Activated CD4-positive, alpha-beta T cell treated with anti-CD3 and anti-CD28 coated beads, Interleukin-2, amount 10 ng/mL, durations not matched to agents 24 days and 14 days (primary cell): ENCODE measurements at regions not wholly inside any gene's neighbourhood (a gene's known extent, or its start where the extent isn't known, plus 50 kb on each side); places are given as distances from the start of the nearest gene placed in this dataset.
A peak's percentile ranks its signal among the peaks of the same experiment; 100 is the strongest.

ENCODE experiments used
- DNase-seq: peaks from one replicate; pipeline ENCODE4 v3.0.0; 2022
- H3K27ac Mint-ChIP-seq: one replicate; pipeline ENCODE4 v1.8.0; 2022; ENCODE audit warnings: mild to moderate bottlenecking, mixed read lengths
- H3K27me3 Mint-ChIP-seq: one replicate; pipeline ENCODE4 v1.8.0; 2022; ENCODE audit warnings: mixed read lengths
- H3K36me3 Mint-ChIP-seq: one replicate; pipeline ENCODE4 v1.8.0; 2022; ENCODE audit warnings: low read depth, mild to moderate bottlenecking, mixed read lengths
- H3K4me1 Mint-ChIP-seq: one replicate; pipeline ENCODE4 v1.8.0; 2021; ENCODE audit warnings: mixed read lengths
- H3K4me3 Mint-ChIP-seq: one replicate; pipeline ENCODE4 v1.8.0; 2022; ENCODE audit warnings: mild to moderate bottlenecking, moderate library complexity, mixed read lengths
- H3K9me3 Mint-ChIP-seq: one replicate; pipeline ENCODE4 v1.8.0; 2021; ENCODE audit warnings: mixed read lengths
- intact Hi-C: fragments of 100-400 bp; cut with micrococcal nuclease; formaldehyde crosslinking; loops from one replicate; pipeline ENCODE4 v1.15.1; 2023

GRCh38 chr13:62564770-62565169 is 1149.1 kb upstream of the PCDH20 start:
- H3K4me3 Mint-ChIP-seq: no peak overlapping the region
- no peaks in the 10 kb centered on the region for H3K9me3 Mint-ChIP-seq

GRCh38 chr13:62563251-62563650 is 1147.6 kb upstream of the PCDH20 start:
- Mint-ChIP-seq H3K27ac (no peak overlapping the region), H3K9me3 (no peaks in the 10 kb centered on the region), H3K4me3 (no peak overlapping the region), H3K27me3 (no peaks in the 10 kb centered on the region), H3K4me1 (no peaks in the 10 kb centered on the region), H3K36me3 (no peaks in the 10 kb centered on the region)
- intact Hi-C loops: no loop called here
- DNase-seq: no peak

More at GRCh38 chr13:62564770-62565169, 1149.1 kb upstream of the PCDH20 start:
- no peaks in the 10 kb centered on the region for H3K4me1 Mint-ChIP-seq
- no peaks in the 10 kb centered on the region for H3K36me3 Mint-ChIP-seq
- no peak overlapping the region for H3K27ac Mint-ChIP-seq
- H3K27me3 Mint-ChIP-seq: no peaks in the 10 kb centered on the region
- DNase-seq: no peak
- intact Hi-C loops: no loop called here

- DNase-seq: no peak
- intact Hi-C loops: no loop called here
- Mint-ChIP-seq H3K4me3 (no peak overlapping the region), H3K27me3 (no peaks in the 10 kb centered on the region), H3K27ac (no peak overlapping the region), H3K36me3 (no peaks in the 10 kb centered on the region), H3K9me3 (no peaks in the 10 kb centered on the region), H3K4me1 (no peaks in the 10 kb centered on the region)
These were observed 1141.3 kb upstream of the PCDH20 start for GRCh38 chr13:62556978-62557377.

- intact Hi-C loops: no loop called here
- Mint-ChIP-seq H3K36me3 (no peaks in the 10 kb centered on the region), H3K4me3 (no peak overlapping the region), H3K4me1 (no peaks in the 10 kb centered on the region), H3K27me3 (no peaks in the 10 kb centered on the region), H3K9me3 (no peaks in the 10 kb centered on the region), H3K27ac (no peak overlapping the region)
- DNase-seq: no peak
These were observed 1135.9 kb upstream of the PCDH20 start for GRCh38 chr13:62551588-62551987.

- Mint-ChIP-seq H3K9me3 (no peaks in the 10 kb centered on the region), H3K4me3 (no peak overlapping the region), H3K27ac (no peak overlapping the region), H3K4me1 (no peaks in the 10 kb centered on the region), H3K36me3 (no peaks in the 10 kb centered on the region), H3K27me3 (no peaks in the 10 kb centered on the region)
- no peak for DNase-seq
- intact Hi-C loops: no loop called here
These were observed 1129.3 kb upstream of the PCDH20 start for GRCh38 chr13:62544928-62545327.

GRCh38 chr13:62537593-62537992 is 1121.9 kb upstream of the PCDH20 start:
- Mint-ChIP-seq H3K9me3 (no peaks in the 10 kb centered on the region), H3K36me3 (no peaks in the 10 kb centered on the region), H3K4me1 (no peaks in the 10 kb centered on the region), H3K27me3 (no peaks in the 10 kb centered on the region), H3K27ac (no peak overlapping the region), H3K4me3 (no peak overlapping the region)
- intact Hi-C loops: no loop called here
- DNase-seq: no peak

- no peaks in the 10 kb centered on the region for H3K9me3 Mint-ChIP-seq
- DNase-seq: no peak
- H3K27ac Mint-ChIP-seq: no peak overlapping the region
- no peak overlapping the region for H3K4me3 Mint-ChIP-seq
- no peaks in the 10 kb centered on the region for H3K36me3 Mint-ChIP-seq
- intact Hi-C loops: no loop called here
- no peaks in the 10 kb centered on the region for H3K4me1 Mint-ChIP-seq
- no peaks in the 10 kb centered on the region for H3K27me3 Mint-ChIP-seq
These were observed 1110.0 kb upstream of the PCDH20 start for GRCh38 chr13:62525652-62526051.

GRCh38 chr13:62524498-62524897 is 1108.8 kb upstream of the PCDH20 start:
- H3K9me3 Mint-ChIP-seq: no peaks in the 10 kb centered on the region
- no peaks in the 10 kb centered on the region for H3K36me3 Mint-ChIP-seq
- DNase-seq: no peak
- no peaks in the 10 kb centered on the region for H3K4me1 Mint-ChIP-seq
- no peak overlapping the region for H3K27ac Mint-ChIP-seq
- no peak overlapping the region for H3K4me3 Mint-ChIP-seq
- H3K27me3 Mint-ChIP-seq: no peaks in the 10 kb centered on the region
- intact Hi-C loops: no loop called here

GRCh38 chr13:62524061-62524460 is 1108.4 kb upstream of the PCDH20 start:
- Mint-ChIP-seq H3K36me3 (no peaks in the 10 kb centered on the region), H3K4me1 (no peaks in the 10 kb centered on the region), H3K4me3 (no peak overlapping the region), H3K9me3 (no peaks in the 10 kb centered on the region), H3K27me3 (no peaks in the 10 kb centered on the region), H3K27ac (no peak overlapping the region)
- DNase-seq: no peak
- intact Hi-C loops: no loop called here

- peak; percentile 66 for DNase-seq
- Mint-ChIP-seq H3K27me3 (no peaks in the 10 kb centered on the region), H3K4me1 (no peaks in the 10 kb centered on the region), H3K27ac (no peak overlapping the region), H3K4me3 (no peak overlapping the region), H3K36me3 (no peaks in the 10 kb centered on the region), H3K9me3 (no peaks in the 10 kb centered on the region)
- intact Hi-C loops: no loop called here
These were observed 1096.8 kb upstream of the PCDH20 start for GRCh38 chr13:62512194-62513141.

- DNase-seq: no peak
- Mint-ChIP-seq H3K9me3 (no peaks in the 10 kb centered on the region), H3K27me3 (no peaks in the 10 kb centered on the region), H3K36me3 (no peaks in the 10 kb centered on the region), H3K4me3 (no peak overlapping the region), H3K27ac (no peak overlapping the region), H3K4me1 (no peaks in the 10 kb centered on the region)
- intact Hi-C loops: no loop called here
These were observed 1095.4 kb upstream of the PCDH20 start for GRCh38 chr13:62510906-62511655.

GRCh38 chr13:62502588-62502987 is 1086.9 kb upstream of the PCDH20 start:
- intact Hi-C loops: no loop called here
- Mint-ChIP-seq H3K36me3 (no peaks in the 10 kb centered on the region), H3K27ac (no peak overlapping the region), H3K4me1 (no peaks in the 10 kb centered on the region), H3K27me3 (no peaks in the 10 kb centered on the region), H3K4me3 (no peak overlapping the region), H3K9me3 (no peaks in the 10 kb centered on the region)
- no peak for DNase-seq

GRCh38 chr13:62489731-62490130 is 1074.1 kb upstream of the PCDH20 start:
- DNase-seq: no peak
- H3K4me3 Mint-ChIP-seq: no peak overlapping the region
- H3K4me1 Mint-ChIP-seq: no peaks in the 10 kb centered on the region
- H3K27ac Mint-ChIP-seq: no peak overlapping the region
- no peaks in the 10 kb centered on the region for H3K9me3 Mint-ChIP-seq
- H3K36me3 Mint-ChIP-seq: no peaks in the 10 kb centered on the region
- no peaks in the 10 kb centered on the region for H3K27me3 Mint-ChIP-seq
- intact Hi-C loops: no loop called here

- H3K27ac Mint-ChIP-seq: no peak overlapping the region
- no peak for DNase-seq
- no peaks in the 10 kb centered on the region for H3K9me3 Mint-ChIP-seq
- no peak overlapping the region for H3K4me3 Mint-ChIP-seq
- intact Hi-C loops: no loop called here
- H3K4me1 Mint-ChIP-seq: no peaks in the 10 kb centered on the region
- H3K36me3 Mint-ChIP-seq: no peaks in the 10 kb centered on the region
- H3K27me3 Mint-ChIP-seq: no peaks in the 10 kb centered on the region
These were observed 1068.1 kb upstream of the PCDH20 start for GRCh38 chr13:62483774-62484173.
